HG03045 (cell line): ENCODE measurements at regions not wholly inside any gene's neighbourhood (a gene's known extent, or its start where the extent isn't known, plus 50 kb on each side); places are given as distances from the start of the nearest gene placed in this dataset.
A peak's percentile ranks its signal among the peaks of the same experiment; 100 is the strongest.

ENCODE experiments used
- ATAC-seq: cut with Tn5 transposase; IDR thresholded peaks from one replicate; pipeline ENCODE4 v1.9.1; 2021; ENCODE audit warnings: mild to moderate bottlenecking, moderate library complexity; ENCODE audit not compliant: unreplicated experiment

GRCh38 chr14:53493320-53493719 lies 340.2 kb upstream of the DDHD1 start:
- no peak for ATAC-seq

- no peak for ATAC-seq
Measured at GRCh38 chr14:53491884-53492277, 338.8 kb upstream of the DDHD1 start.

DNA sequence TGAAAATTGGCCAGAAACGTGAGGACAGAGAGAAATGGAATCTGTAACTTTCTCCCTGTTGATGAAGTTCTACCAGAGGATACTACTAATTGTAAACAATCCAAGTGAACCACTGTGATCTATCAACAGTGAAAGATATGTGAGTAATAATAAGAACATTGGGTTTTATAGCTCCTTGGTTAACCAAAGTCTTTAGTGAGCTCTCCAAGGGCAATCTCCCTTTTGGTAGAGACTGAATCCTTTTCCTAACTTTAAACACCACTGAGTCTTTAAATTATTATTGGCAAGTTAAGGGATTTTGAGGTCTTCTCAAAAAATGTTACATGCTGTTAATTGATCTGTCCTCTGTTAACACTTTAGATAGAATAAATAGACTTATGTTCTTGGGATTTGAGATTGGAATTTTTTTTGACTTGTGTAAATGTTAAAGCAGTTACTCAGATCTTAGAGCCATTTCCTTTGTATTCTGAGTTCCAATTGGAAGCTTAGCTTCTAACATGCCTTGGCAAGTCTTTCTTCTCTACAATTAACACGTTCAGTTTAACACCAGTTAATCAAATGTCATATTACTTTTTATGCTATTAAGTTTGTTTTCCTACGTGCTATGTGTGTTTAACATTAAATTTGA lies 338.2 kb upstream of the DDHD1 start:
- no peak for ATAC-seq

DNA sequence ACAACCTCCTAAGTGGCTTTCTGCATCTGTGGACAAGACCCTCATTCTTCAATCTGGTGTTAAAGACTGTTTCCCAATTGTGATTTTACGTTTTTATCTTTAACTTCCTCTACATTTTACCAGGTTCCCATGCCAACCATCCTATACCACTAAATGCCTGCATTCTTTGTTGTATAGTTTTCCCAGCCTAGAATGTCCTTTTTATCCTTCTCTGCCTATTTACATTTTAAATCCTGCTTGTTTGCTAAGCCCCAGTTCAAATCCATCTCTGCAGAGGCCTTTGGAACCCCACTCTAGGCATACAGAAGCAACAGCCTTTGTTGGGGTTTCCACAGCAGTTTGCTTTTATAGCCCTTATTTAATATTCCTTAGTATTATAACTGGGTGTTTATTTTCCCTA lies 325.1 kb upstream of the DDHD1 start:
- ATAC-seq = no peak

DNA sequence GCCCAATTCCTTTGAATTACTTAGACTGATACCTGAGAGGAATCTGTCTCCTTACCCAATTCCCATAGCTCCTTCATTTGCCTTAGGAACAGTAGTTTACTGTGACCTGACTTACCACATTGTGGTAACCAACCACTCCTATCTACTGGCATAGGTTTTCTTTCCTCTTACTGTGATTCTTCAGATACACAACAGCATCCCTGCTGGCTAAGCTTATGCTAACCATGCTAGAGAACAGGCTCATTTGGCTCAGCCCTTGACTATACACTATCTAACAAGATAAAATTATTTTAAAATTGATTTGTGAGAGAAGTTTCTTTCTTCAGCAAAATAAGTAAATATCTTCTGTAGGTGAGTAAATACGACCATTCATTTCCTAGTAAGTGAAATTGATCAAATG lies 320.4 kb upstream of the DDHD1 start:
- no peak for ATAC-seq

DNA sequence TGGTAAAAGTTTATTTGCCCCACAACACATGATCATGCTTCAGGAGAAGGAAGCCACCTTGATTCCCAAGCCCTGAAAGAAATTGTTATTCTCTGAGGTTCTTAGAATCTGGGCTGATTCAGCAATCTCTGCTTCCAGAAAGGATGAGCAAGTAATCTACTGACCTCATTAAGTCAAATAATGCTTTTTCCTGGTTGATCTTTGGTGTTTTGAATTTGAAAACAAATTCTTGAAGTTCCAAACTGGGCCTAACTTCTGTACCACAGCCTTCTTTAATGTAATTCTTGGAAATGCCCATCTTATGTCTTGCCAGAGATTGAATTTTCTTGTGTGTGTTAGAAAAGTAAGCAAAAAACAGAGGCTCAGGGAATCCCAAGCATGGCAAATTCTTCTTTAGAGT lies 319.2 kb upstream of the DDHD1 start:
- no peak for ATAC-seq

GRCh38 chr14:53470351-53471043 lies 317.4 kb upstream of the DDHD1 start:
- ATAC-seq = no peak

- no peak for ATAC-seq
Measured at GRCh38 chr14:53468876-53469275, 315.8 kb upstream of the DDHD1 start.

DNA sequence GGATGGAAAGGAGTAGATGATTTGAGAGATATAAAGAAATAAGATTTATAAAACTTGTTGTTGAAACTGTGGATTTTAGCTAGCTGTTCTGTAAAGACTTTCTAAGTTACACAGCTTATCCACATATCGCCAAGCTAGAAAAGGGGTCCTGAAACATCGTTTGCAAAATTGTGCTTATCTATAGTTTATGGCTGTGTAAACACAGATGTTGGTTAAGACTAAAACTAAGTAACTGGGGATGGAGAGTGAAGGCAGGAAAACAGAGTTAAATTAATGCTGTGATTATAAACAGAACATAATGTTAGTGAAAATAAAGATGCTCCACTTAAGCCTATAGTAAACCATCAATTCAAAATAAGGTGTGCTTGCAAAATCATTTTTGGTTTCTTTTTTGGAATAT lies 311.3 kb upstream of the DDHD1 start:
- ATAC-seq = no peak

- no peak for ATAC-seq
Measured at GRCh38 chr14:53462931-53463778, 310.0 kb upstream of the DDHD1 start.

DNA sequence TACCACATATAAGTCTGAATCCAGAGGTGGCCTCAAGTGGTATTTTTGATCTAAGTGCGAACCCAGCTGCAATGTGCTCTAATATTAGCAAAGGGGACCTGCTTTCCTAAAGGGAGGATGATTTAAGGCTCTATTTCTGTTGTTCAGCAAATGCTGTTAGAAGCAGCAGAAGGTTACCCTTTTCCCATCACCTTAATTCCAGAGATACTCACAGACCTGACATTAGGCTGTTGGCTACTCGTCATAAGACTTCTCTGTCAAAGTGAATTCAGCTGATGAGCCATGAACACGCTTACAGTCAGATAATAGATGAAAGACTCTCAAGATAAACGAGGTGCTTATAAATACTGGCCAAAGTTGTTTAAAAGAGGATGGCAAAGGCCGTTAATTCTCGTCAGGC lies 308.7 kb upstream of the DDHD1 start:
- ATAC-seq = no peak

- no peak for ATAC-seq
Measured at GRCh38 chr14:53460544-53460943, 307.4 kb upstream of the DDHD1 start.

GRCh38 chr14:53458368-53458814 lies 305.3 kb upstream of the DDHD1 start:
- no peak for ATAC-seq

GRCh38 chr14:53456931-53457330 lies 303.8 kb upstream of the DDHD1 start:
- ATAC-seq = no peak

GRCh38 chr14:53452005-53452673 lies 299.0 kb upstream of the DDHD1 start:
- ATAC-seq = no peak

DNA sequence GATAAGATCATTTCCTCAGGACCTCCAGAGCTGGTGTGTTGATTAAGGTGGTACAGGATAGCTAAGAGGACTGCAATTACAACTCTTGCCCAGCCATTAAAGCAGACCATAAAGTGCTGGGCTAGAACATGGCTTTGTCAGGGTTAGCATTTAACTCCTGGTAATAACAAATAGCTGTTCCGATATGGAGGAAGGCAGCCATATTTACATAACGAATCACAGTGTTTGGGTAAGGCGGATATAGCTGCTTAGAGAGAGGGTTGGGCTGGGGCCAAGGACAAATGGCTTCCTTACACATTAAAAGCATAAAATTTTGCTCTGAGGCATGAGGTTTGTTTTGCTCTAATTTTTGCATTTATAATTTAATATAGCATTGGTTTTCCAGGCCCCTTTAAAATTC lies 297.7 kb upstream of the DDHD1 start:
- ATAC-seq = no peak

DNA sequence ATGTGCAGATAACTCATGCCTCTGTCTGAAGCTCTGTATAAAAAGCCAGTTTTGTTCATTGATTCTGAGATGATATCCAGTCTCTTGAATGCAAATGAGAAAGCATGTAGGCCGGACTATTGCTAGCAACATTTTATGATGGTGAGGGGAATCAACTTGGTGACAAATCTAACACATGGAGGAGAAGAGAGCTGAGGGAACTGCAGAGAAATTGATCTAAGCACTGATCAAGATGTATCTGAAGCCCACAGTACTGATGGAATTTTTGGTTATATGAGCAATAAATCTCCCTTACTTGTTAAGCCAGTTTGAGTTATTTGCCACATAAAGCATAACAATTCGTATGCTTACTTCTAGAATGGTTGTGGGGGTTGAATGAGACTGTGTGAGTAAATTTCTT lies 295.6 kb upstream of the DDHD1 start:
- no peak for ATAC-seq

DNA sequence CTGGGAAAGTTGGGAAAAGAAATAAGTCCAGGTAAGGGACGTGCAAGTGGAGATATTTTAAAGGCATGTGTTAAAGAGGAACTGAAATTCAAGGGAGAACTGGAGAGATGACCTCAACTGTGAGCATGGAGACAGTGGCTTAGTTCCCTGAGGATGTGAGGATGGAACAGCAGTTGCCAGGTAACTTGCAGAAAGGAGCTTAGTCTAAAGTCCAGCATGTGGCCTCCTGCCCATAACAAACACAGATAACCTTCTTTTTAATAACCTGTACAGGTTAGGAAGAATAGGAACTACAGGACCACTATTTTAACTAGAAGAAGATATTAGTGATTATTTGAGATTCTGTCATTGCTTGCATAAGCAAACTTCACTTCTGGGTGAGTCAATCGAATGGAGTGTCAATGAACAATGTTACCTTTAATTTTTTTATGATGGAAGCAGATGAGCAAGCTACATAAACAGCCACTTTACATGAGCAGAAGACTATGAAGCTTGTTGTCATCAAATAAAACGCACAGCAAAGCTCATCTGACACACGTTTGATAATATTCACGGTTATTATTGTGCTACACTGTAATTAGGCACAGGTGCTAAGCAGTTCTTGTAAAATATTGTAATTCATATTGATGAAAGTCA lies 291.7 kb upstream of the DDHD1 start:
- ATAC-seq = no peak

DNA sequence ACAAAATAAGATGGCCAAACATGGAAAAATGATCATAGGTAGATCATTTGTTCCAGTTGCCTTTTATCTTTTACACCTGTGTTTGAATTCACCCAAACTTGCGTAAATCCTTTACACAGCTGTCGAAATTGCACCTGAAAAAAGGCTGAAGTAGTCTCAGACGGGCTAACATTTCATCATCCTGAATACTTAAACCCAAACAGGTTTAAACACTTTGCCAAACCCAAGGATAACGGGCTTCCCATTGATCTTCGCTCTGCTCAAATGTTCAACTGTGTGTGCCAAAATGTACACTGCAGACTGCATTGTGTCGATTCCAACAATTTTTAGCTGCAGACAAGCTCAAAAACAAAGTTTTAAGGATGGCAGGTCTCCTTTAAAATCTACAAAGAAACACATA lies 288.7 kb upstream of the DDHD1 start:
- no peak for ATAC-seq

DNA sequence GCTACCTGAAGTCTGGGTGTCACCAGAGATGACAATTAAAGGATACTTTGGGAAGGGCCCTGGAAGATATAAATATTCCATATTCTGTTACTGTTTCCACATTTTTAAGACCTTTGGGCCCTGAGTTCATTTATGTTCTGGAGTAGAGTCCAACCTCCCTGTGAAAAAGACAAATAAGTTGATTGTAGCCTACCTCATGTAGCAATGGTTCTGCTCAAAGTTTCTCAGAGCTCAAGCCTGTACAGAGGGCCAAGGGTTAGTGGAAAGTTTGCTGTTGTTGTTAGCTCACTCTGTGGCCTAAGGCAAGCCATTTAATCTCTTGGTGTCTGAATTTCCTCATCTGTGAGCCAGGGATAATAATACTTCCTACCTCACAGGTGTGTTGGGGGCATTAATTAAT lies 284.7 kb upstream of the DDHD1 start:
- no peak for ATAC-seq

GRCh38 chr14:53432378-53432802 lies 279.3 kb upstream of the DDHD1 start:
- ATAC-seq = peak; percentile 57
